Right lung (tissue), 2 donors: ENCODE measurements at regions not wholly inside any gene's neighbourhood (a gene's known extent, or its start where the extent isn't known, plus 50 kb on each side); places are given as distances from the start of the nearest gene placed in this dataset.

Source experiments
- DNase-seq, 2 donors: peaks; one replicate each; pipeline ENCODE4 v3.0.0-alpha.2; 2013

DNA sequence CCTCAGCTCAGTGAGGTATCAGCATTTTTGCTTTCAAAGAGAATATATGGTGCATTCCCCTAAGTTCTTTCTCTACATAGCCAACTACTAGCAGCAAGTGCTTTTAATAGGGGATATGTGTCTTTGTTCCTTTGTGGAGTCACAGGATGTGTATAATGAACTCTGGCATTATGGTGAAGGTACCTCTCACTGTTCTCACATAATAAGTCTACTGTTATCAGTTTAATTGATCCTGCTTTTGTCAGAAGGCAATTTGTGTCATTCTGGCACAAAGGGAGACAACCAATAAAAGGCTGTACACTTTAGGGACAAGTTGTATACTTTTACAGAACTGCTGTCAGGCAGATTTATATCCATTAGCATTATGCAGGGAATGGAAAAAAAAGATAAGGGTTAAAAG, 531.4 kb upstream of the RIOK2 start:
- DNase-seq = no peak

DNA sequence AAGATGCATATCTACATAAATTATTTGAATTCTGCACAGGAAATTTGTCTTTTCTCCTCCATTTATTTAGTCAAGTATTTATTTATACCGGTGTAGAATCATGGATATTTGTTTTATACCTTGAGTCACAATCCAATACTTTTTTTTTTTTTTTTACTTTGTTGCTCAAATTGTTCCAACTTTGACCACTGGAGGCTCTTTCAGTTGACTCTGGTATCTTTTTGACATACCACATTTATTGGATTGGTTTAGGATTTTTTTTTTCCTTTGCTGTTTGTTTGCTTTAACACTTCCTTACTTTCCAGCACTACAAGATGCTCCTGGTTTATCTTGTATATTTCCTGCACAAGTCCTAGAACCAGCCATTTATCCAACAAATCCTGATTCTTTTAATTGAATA, 543.1 kb upstream of the RIOK2 start:
- no peak for DNase-seq

DNA sequence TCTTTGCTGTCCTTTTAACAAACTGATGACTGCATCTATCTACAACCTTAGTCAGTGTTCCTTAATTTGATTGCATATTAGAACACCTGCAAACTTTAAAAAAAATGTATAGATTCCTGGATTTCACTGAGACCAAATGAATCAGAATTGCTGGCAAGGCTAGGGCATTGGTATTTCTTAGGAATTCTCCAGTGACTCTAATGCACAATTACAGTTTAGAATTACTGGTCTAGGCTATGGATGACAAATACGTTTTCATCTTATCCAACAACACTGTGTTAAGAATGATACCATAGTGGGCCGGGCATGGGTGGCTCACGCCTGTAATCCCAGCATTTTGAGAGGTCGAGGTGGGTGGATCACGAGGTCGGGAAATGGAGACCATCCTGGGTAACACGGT, 545.9 kb upstream of the RIOK2 start:
- DNase-seq = no peak

DNA sequence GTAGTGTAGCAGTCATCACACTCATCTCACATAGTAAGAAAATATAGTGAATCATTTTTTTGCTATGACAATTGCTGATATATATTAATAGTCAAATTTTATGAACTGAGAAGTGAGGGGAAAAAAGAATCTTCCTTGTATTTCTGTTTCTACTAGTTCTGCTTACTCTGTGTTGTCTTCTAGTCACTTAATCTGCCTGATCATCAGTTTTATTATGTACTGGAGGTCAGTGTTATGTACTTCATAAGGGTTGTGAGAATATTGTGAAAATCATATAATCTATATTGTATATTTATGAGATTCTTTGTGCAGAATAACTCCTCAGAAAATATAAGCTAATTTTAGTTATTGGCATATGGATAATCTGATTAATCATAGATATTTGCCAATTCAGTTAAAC, 546.9 kb upstream of the RIOK2 start:
- DNase-seq = no peak

DNA sequence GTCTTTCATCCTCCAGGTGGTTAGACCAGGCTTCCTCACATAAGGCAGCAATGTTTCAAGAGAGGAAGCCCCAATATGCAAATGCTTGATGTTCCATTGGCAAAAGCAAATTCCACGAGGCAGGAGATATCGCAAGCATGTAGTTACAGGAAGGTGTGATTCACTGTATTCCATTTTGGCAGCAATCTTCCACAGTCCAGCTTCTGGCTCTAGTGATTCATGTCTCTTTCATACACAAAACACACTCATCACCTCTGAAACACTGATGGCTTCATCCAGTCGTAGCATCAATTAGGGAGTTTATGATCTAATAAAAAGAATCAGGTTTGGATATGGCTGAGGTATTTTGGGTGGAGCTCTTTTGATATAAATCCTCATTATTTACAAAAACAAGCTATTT, 552.2 kb upstream of the RIOK2 start:
- DNase-seq = no peak

DNA sequence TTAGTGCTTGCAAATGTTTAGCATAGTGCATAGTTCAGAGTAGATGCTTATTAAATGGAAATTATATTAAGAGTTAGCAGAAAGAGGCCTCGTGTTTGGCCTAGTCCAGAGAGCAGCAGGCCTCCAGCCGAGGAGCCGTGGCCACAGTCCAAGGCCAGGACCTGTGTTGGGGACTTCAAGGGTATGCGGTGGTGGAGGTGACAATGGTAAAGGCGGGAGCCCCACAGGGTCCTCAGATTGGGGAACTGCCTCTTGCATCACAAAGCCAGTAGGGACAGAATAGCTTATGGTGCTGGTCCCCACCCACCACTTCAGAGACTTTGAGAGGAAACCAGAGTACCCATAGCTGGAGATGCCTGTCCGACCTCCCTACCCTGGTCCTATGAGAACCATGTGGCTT, 554.6 kb upstream of the RIOK2 start:
- no peak for DNase-seq

DNA sequence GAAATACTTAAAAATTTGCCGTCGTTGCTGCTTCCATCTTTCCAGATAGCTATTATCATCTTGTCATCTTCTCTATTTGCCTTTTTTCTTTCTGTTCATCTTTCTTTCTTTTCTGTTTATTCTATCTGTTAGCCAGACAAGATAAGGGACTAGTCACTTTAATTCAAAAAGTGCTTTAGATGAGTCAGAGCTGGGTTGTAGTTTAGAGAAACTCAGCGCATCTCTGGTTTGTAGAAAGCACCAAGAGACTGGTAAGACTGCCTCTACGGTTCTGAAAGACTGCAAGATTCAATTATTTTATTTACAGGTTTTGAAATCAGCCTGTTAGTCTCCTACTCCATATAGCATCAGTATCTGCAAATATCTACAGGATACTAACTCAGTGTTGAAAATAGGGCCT, 562.8 kb upstream of the RIOK2 start:
- no peak for DNase-seq

DNA sequence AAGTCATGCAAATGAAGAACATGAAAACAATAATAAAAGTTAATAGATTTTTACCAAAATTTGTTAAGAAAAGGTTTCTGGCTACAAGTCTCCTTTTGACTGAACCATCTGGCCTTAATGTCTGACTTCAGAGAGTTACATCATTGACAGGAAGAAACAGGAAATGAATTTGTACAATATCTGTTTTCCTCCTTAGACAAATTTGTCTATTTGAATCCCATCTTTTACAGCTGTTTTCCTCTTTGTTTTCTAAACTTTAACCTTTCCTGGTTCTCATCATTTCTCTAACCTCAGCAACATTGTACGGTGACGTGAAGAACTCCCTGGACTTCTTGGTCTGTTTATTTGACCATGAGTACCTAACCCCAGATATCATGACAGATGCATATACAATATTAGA, 567.5 kb upstream of the RIOK2 start:
- no peak for DNase-seq

DNA sequence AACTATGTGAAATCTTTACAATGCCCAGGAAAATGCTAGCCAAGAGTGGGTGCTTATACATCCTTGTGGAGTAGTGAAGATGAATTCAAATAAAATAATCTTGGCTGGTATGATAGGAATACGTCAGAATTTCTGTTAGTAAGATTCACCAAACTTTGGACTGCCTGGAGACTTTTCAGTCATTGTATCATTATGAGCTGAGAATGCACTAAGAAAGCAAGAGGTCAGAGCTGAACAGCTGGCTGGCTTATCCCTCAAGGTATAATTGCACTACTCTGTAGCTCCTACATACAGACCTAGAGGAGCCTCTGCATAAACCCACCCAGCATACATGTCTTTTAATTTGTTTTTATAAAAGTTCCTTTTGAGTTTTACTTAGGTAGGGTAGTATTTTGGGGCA, 568.5 kb upstream of the RIOK2 start:
- no peak for DNase-seq

DNA sequence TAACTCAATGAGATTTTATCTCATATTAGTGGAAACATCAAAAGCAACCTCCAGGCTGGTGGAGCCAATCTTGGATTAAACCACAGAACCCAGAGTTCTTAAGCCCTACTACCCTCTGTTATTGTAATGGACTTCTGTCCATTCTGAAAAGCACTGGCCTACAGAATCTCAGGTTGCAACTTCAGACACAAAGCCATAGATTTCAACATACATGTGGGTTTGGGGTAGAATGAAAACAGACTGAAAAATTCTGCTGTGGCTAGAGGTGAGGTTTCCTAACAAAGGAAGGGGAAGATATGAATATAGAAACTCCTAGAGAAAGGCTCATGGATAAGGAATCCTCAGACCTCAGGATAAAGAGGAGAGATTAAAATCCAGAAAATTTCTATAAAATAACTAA, 569.8 kb upstream of the RIOK2 start:
- no peak for DNase-seq

DNA sequence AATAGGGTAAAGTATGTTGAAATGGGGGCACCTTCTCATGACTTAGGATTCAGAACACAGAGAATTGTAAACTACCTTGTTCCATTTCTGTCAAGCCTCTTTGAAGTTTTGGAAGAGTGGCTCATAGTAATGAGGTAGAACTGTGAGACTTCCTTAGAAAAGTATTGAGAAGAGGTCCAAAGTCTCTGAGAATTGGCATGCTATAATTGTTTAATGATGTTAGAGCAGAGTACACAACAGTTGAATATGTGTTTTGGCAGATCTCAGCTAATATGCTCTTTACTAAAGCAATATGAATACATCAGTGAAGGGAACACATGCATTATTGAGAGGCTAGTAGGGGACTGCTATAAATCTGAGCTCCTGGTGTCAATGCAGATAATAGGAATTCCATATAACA, 579.4 kb upstream of the RIOK2 start:
- DNase-seq = no peak

DNA sequence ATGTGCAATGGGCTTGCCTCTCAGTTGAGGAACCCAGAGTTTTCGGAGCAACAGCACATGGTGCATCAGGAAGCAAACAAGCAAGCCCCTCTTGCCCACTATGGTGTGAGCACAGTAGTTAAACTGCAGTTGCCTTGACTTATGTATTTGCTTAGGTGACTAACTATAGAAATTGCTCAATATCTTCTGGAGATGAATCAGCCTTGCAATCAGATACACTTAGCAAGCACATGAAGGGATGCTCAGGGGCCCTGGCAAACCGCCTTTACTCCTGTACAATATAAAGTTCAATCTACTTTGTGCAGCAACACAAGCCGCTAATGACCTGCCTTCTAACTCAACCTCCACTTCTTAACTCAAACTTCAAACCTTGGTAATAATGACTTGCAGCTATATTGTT, 581.7 kb upstream of the RIOK2 start:
- no peak for DNase-seq

DNA sequence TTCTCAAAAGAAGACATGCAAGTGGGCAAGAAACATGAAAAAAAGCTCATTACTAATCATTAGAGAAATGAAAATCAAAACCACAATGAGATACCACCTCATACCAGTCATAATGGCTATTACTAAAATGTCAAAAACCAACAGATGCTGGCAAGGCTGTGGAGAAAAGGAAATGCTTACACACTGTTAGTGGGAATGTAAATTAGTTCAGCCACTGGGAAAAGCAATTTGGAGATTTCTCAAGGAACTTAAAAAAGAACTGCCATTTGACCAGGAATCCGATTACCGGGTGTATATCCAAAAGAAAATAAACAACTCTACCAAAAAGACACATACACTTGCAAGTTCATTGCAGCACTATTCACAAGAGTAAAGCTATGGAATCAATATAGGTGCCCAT, 595.4 kb upstream of the RIOK2 start:
- no peak for DNase-seq

DNA sequence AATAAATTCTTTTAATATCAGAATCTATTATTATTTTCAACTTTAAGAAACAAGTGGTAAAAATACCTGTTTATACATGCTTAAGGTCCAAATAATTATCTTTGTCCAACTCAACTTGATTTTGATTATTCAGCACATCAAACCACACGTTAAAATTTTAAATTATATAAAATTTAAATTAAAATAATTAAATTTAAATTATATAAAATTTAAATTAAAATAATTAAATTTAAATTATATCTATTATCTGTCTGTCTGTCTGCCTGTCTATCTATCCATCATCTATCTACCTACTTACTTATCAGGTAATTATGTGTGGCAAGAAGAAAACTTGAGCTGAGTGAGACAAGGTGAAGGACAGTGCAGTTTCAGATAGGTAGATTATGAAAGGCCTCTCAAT, 605.3 kb upstream of the RIOK2 start:
- no peak for DNase-seq

DNA sequence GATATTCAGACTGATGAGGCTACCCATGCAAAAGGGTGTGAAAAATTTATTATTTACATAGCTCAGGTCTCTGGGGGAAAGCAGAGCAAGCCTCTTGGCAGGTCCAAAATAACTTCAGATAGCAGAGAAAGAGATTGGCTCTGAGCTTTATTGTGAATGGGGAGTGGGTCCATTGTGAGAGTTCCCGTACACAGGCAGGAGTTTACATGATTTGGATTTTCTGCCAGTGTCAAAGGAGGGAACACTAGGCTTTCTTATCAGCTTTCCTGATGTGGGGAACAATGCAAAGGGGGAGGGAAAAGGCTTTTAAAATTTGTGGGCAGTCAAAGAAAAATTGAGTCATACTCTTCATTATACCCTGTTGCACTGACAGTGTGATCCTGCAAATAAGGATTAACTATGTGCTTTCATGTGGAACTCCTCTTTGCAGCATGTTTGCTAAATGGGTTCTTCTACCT, 615.0 kb upstream of the RIOK2 start:
- no peak for DNase-seq

DNA sequence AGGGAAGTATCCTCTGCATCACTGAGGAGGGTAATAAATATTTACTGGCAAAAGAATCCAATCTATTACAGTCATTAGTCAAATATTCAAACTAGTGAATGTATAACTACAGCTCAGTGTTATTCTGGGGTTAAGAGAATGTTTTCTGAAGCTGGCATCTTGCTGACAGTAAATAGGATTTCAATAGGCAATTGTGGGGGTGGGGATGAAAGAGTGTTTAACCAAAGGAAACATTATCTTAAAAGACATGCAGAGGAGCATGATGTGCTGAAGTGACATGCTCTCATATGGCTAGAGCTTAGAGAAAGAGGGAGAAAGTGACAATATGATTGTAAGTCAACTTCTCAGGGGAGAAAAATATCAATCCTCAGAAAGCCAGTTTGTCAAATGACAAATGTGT, 618.4 kb upstream of the RIOK2 start:
- DNase-seq = no peak

DNA sequence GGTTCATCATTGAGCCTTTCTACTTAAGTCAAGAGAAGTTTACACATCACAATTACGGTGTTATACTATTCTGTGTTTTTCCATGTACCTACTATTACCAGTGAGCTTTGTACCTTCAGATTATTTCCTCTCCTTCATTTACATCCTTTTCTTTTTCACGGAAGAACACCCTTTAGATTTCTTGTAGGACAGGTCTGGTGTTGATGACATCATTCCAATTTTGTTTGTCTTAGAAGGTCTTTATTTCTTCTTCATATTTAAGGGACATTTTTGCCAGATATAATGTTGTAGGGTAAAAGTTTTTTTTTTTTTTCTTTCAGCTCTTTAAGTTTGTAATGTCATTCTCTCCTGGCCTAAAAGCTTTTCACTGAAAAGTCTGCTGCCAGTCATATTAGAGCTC, 637.1 kb upstream of the RIOK2 start:
- DNase-seq = no peak

DNA sequence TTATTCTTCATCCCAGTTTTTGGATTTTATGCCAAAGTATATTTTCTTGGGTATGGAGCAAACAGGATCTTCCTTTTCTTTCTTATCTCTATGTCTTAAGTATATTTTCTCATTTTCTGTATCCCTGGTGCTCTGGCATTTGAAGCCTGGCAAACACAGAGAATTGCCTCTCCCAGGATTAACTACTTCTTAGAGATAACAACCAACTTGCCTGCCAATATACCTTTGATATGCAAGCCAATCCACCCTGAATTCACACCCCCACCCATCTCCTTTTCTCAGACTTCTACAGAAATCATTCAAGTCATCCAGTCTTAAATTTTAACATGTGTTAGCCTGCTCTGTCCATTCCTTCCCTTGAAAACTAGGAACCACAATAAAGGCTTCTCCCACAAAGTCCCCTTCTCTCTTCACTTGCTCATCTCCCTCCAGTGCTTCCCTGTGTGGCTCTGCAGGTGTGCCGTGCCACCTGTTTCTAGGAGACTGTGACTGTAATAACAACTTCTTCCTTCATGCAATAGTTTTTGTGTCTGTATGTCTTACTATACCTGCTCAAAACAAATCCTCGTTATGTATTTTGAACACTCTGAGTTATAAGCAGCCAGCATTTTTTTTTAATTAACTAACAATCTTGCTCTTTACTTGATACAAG, 649.7 kb upstream of the RIOK2 start:
- no peak for DNase-seq

DNA sequence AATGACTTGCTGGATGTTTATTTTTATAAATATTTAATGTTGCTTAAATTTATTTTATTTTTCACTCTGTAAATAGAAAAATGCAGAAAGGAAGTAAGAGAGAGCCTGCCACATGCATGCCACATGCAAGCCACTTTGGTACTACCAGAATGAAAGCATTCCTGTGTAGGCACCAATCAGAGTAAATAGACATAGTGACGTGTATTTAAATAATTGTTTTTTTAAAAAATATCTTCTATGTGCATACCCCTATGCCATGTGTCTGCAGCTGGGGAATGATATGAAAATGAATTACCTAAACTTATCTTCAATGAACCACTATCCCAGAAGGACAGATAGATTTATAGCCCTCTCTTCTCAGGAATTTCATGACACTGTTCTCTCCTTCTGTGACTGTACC, 651.5 kb upstream of the RIOK2 start:
- DNase-seq = no peak

DNA sequence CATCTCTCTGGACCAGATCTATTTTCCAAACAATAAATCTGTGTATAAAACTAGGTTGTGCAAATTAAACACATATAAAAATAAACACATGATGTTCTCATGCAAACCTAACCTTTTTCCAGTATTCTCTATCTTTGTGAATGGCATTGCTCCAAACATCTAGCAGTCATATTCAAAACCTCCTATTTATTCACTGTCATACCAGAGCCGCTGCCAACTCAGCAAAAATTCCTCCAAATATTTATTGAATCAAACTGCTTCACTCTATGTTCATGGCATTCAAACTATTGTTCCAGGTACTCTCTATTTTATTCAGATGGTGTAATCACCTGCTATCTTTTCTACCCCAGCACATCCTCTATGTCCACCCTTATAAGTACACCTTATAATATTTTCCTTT, 652.1 kb upstream of the RIOK2 start:
- DNase-seq = no peak

DNA sequence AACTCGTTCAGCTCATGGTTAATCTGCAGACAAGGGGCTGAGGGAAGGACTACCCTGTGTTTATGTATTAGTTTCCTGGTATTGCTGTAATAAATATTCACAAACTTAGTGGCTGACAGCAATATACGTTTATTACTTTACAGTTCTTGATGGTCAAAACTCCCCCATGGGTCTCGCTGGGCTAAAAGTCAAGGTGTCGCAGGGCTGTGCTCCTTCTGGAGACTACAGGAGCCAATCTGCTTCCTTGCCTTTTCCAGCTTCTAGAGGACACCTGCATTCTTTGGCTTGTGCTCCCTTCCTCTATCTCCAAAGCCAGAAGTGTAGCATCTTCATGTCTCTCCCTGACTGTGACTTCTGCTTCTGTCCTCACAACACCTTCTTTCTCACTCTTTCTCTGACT, 653.8 kb upstream of the RIOK2 start:
- no peak for DNase-seq

DNA sequence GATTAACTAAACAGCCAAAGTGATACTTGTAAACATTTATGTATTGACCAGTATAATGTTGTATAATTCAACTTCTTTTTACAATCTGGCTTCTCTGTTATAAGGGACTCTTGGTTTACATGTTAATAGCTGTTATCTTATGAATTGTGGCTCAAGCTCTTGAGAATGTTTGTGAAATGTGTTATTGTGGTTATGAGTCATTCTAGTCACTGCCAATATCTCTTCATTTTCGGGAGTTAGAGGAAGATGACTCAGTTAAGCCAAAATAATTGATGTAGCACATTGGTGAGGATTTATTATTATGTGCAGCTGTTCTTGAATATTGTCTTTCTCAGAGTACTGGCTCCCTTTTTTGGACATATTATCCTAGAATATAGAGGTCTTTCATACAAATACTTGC, 655.2 kb upstream of the RIOK2 start:
- DNase-seq = peak; percentile 15 to 27

DNA sequence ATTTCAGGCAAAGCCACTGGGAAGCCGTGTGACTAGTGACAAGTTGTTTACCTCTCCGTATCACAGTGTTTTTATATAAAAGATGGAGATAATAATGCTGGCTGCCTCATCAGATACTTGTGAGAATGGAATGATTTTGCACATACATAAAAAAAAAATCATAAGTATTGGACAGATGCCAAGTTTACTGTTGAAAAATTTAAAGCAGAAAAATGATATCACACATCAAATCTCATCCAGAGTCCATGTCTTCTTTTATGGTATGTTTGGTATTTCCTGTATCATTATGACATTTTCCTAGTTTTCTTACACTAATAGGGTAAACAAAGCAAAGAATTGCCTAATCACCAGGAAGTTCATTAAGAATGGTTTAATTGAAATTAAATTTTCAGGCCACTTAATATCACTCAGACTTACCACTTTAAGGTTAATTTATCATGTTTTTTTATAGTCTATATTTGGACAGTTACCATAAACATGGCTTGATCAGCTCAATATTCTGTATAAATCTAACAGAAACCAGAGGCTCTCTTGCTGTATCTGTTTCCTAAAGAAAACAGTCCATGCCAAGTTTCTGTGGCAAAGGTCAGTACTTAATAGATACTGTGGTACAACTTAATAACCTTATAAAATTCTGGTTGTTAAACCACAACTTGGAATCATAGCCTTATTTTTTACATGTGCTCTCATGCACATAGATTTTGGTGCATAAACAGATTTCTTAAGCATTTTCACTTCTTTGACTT, 656.5 kb upstream of the RIOK2 start:
- DNase-seq = peak; percentile 19

DNA sequence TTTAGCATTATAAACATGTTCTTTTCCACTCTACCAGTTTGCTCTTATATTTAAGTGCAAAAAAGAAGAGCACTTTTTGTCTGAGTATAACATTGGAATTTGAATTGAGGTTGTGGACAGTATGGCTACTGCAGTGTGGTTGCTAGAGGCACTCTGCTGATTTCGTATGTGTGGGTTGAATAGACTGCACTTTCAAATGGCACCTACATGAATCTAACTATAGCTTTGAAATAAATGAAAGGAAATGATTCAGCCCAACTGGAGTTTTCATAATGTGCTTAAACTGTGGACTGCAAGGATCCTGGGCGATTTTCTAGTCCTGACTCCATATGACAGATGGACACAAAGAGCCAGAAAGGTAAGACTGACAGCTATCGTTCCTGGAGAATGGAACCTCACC, 657.6 kb upstream of the RIOK2 start:
- DNase-seq = no peak
